ENCODE measurements at regions not wholly inside any gene's neighbourhood (a gene's known extent, or its start where the extent isn't known, plus 50 kb on each side); places are given as distances from the start of the nearest gene placed in this dataset.

DNA sequence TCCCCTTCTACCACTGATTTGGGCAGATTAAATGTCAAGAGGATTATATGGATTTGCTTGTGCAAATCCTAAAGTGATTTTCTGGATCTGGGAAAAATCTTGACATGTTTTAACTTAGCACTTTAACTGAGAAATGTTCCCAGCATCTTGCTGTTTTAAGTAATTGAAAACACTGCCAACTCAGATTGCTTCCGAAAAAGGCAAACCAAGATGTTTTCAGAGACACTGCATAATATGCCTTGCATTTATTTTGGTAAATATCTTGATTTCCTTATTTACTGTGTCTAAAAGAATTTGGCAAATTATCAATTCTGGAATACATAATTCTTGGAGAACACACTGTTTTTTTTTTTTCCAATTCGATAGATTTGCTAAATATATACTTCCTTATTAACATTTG is 385.0 kb upstream of the FAM98A start:
- Histone ChIP-seq H3K9ac (no peak overlapping the region), H3K4me2 (no peak overlapping the region), H3K27me3 (ENCODE audit: insufficient read depth) (no peaks in the 10 kb centered on the region), H3K36me3 (replicated peaks in 1 of 2; ENCODE audit: control insufficient read depth in 1 of 2, insufficient read depth in 2 of 2, low read length in 1 of 2) (no peaks in the 10 kb centered on the region), H3K9me3 (no peaks in the 10 kb centered on the region; the same call in 1 of the 2 replicates), H3K27ac (ENCODE audit: low read depth in 2 of 2, low read length in 1 of 2) (no peak overlapping the region), H2AFZ (ENCODE audit: low read depth) (no peak overlapping the region), H4K20me1 (ENCODE audit: insufficient read depth) (no peaks in the 10 kb centered on the region), H3K4me3 (ENCODE audit: low read depth in 2 of 2, low read length in 1 of 2) (no peak overlapping the region), H3K4me1 (ENCODE audit: control insufficient read depth in 1 of 2, insufficient read depth in 2 of 2, low read depth in 1 of 2, low read length in 1 of 2) (no peaks in the 10 kb centered on the region), H3F3A (replicated peaks; ENCODE audit: insufficient read depth) (no peaks in the 10 kb centered on the region), H3K9me2 (no peaks in the 10 kb centered on the region), H3K79me2 (ENCODE audit: insufficient read depth) (no peaks in the 10 kb centered on the region)
- DNase-seq = no peak
- ChIA-PET POLR2A (no interaction called here), CTCF (no interaction called here)
- TF ChIP-seq JUND (IDR thresholded peaks at IDR 0.05) (no peak), SMC3 (IDR thresholded peaks at IDR 0.05; ENCODE audit: low read depth, low read length) (no peak), RCOR1 (IDR thresholded peaks at IDR 0.05; ENCODE audit: low read length) (no peak), SIN3A (IDR thresholded peaks at IDR 0.05; ENCODE audit: borderline replicate concordance, low read depth, low read length) (no peak), RFX5 (IDR thresholded peaks at IDR 0.05; ENCODE audit: low read length) (no peak), MXI1 (IDR thresholded peaks at IDR 0.05; ENCODE audit: low read depth, low read length) (no peak), NRF1 (IDR thresholded peaks at IDR 0.05; ENCODE audit: low read depth, low read length) (no peak), RAD21 (IDR thresholded peaks at IDR 0.05; ENCODE audit: low read length) (no peak), GATA2 (CRISPR knock-in tag; IDR thresholded peaks at IDR 0.05) (no peak), FOXM1 (IDR thresholded peaks at IDR 0.05; ENCODE audit: low read depth) (no peak), MEF2A (IDR thresholded peaks at IDR 0.05; ENCODE audit: borderline replicate concordance, low read depth) (no peak), EP300 (IDR thresholded peaks at IDR 0.05; ENCODE audit: borderline replicate concordance in 1 of 2, low read depth in 1 of 2, low read length in 1 of 2) (no peak), TEAD4 (IDR thresholded peaks at IDR 0.05; ENCODE audit: borderline replicate concordance, insufficient read depth) (no peak), CHD2 (IDR thresholded peaks at IDR 0.05; ENCODE audit: low read length, partially characterized antibody) (no peak), POLR2AphosphoS5 (IDR thresholded peaks at IDR 0.05; ENCODE audit: low read depth, low read length) (no peak), ELF1 (IDR thresholded peaks at IDR 0.05) (no peak)
- TF ChIP-seq, protein P1, sequence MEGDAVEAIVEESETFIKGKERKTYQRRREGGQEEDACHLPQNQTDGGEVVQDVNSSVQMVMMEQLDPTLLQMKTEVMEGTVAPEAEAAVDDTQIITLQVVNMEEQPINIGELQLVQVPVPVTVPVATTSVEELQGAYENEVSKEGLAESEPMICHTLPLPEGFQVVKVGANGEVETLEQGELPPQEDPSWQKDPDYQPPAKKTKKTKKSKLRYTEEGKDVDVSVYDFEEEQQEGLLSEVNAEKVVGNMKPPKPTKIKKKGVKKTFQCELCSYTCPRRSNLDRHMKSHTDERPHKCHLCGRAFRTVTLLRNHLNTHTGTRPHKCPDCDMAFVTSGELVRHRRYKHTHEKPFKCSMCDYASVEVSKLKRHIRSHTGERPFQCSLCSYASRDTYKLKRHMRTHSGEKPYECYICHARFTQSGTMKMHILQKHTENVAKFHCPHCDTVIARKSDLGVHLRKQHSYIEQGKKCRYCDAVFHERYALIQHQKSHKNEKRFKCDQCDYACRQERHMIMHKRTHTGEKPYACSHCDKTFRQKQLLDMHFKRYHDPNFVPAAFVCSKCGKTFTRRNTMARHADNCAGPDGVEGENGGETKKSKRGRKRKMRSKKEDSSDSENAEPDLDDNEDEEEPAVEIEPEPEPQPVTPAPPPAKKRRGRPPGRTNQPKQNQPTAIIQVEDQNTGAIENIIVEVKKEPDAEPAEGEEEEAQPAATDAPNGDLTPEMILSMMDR (IDR thresholded peaks at IDR 0.05) = no peak
- TF ChIP-seq, protein P2, sequence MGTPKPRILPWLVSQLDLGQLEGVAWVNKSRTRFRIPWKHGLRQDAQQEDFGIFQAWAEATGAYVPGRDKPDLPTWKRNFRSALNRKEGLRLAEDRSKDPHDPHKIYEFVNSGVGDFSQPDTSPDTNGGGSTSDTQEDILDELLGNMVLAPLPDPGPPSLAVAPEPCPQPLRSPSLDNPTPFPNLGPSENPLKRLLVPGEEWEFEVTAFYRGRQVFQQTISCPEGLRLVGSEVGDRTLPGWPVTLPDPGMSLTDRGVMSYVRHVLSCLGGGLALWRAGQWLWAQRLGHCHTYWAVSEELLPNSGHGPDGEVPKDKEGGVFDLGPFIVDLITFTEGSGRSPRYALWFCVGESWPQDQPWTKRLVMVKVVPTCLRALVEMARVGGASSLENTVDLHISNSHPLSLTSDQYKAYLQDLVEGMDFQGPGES (IDR thresholded peaks at IDR 0.05; ENCODE audit: low read depth, low read length) = no peak
- TF ChIP-seq, protein P3, sequence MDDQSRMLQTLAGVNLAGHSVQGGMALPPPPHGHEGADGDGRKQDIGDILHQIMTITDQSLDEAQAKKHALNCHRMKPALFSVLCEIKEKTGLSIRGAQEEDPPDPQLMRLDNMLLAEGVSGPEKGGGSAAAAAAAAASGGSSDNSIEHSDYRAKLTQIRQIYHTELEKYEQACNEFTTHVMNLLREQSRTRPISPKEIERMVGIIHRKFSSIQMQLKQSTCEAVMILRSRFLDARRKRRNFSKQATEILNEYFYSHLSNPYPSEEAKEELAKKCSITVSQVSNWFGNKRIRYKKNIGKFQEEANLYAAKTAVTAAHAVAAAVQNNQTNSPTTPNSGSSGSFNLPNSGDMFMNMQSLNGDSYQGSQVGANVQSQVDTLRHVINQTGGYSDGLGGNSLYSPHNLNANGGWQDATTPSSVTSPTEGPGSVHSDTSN (IDR thresholded peaks at IDR 0.05) = no peak
- TF ChIP-seq, protein P4, sequence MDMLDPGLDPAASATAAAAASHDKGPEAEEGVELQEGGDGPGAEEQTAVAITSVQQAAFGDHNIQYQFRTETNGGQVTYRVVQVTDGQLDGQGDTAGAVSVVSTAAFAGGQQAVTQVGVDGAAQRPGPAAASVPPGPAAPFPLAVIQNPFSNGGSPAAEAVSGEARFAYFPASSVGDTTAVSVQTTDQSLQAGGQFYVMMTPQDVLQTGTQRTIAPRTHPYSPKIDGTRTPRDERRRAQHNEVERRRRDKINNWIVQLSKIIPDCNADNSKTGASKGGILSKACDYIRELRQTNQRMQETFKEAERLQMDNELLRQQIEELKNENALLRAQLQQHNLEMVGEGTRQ (IDR thresholded peaks at IDR 0.05; ENCODE audit: borderline replicate concordance, low read depth, low read length) = no peak
- WGBS (ENCODE audit: low lambda C conversion rate) = 5% methylated on average over 2 of the region's 2 CpGs

All from SK-N-SH (cell line).